ENCODE measurements at regions not wholly inside any gene's neighbourhood (a gene's known extent, or its start where the extent isn't known, plus 50 kb on each side); places are given as distances from the start of the nearest gene placed in this dataset.

DNA sequence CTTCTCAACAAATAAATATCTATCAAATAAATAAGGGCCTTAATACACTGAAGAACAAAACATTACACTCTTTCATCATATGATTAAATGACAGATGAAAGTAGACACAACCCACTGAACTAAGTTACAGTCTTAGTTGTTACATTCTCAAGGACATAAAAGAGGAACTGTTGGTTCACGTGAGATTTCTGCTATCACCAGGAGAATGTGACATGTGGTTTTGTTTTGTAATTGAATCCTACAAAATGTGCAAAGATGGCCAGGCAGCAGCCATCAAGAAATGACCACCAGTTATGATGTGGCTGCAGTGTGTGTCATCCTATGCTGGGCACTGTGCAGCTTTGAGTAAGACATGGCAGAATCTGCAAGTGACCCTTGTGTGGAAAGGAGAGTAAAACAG lies 310.6 kb upstream of the PIK3C3 start:
- DNase-seq (ENCODE audit: low spot score) (no peak), ATAC-seq (no peak)
- H3K27me3 ChIP-seq (ENCODE audit: insufficient read depth), result no peaks in the 10 kb centered on the region
- no peak overlapping the region for H3K4me3 Mint-ChIP-seq
- no peaks in the 10 kb centered on the region for H3K79me2 ChIP-seq (replicated peaks; ENCODE audit: insufficient read depth)
- H3K27ac Mint-ChIP-seq, result no peak overlapping the region
- peaks cover 4% of the 10 kb centered on the region; the same call in 1 of the 3 replicates for H3K9me3 Mint-ChIP-seq
- H3F3A ChIP-seq (replicated peaks; ENCODE audit: low read depth), result no peaks in the 10 kb centered on the region
- H3K27me3 Mint-ChIP-seq (ENCODE audit: insufficient read depth, low read depth, poor library complexity), result no peaks in the 10 kb centered on the region
- no peaks in the 10 kb centered on the region for H3K4me1 ChIP-seq (ENCODE audit: insufficient read depth)
- no peaks in the 10 kb centered on the region for H3K36me3 Mint-ChIP-seq (ENCODE audit: low read depth)
- no peak overlapping the region for H3K27ac ChIP-seq (ENCODE audit: low read depth)
- H3K4me1 Mint-ChIP-seq, result no peaks in the 10 kb centered on the region
- H3K4me3 ChIP-seq, result no peak overlapping the region
- H4K20me1 ChIP-seq (replicated peaks; ENCODE audit: insufficient read depth), result no peaks in the 10 kb centered on the region
- TF ChIP-seq STAT1 (IDR thresholded peaks at IDR 0.05; ENCODE audit: unreplicated experiment), result no peak
- TF ChIP-seq ETS1 (IDR thresholded peaks at IDR 0.05), result no peak
- TF ChIP-seq ZNF114 (CRISPR knock-in tag; IDR thresholded peaks at IDR 0.05), result no peak
- TF ChIP-seq JUNB (IDR thresholded peaks at IDR 0.05; ENCODE audit: unreplicated experiment), result no peak
- TF ChIP-seq EZH2phosphoT487 (IDR thresholded peaks at IDR 0.05; ENCODE audit: unreplicated experiment), result no peak
- no peak for TF ChIP-seq EZH2 (IDR thresholded peaks at IDR 0.05; ENCODE audit: low read depth, unreplicated experiment)
- TF ChIP-seq POLR2AphosphoS5 (IDR thresholded peaks at IDR 0.05; ENCODE audit: low read depth), result no peak
- TF ChIP-seq, protein P1, sequence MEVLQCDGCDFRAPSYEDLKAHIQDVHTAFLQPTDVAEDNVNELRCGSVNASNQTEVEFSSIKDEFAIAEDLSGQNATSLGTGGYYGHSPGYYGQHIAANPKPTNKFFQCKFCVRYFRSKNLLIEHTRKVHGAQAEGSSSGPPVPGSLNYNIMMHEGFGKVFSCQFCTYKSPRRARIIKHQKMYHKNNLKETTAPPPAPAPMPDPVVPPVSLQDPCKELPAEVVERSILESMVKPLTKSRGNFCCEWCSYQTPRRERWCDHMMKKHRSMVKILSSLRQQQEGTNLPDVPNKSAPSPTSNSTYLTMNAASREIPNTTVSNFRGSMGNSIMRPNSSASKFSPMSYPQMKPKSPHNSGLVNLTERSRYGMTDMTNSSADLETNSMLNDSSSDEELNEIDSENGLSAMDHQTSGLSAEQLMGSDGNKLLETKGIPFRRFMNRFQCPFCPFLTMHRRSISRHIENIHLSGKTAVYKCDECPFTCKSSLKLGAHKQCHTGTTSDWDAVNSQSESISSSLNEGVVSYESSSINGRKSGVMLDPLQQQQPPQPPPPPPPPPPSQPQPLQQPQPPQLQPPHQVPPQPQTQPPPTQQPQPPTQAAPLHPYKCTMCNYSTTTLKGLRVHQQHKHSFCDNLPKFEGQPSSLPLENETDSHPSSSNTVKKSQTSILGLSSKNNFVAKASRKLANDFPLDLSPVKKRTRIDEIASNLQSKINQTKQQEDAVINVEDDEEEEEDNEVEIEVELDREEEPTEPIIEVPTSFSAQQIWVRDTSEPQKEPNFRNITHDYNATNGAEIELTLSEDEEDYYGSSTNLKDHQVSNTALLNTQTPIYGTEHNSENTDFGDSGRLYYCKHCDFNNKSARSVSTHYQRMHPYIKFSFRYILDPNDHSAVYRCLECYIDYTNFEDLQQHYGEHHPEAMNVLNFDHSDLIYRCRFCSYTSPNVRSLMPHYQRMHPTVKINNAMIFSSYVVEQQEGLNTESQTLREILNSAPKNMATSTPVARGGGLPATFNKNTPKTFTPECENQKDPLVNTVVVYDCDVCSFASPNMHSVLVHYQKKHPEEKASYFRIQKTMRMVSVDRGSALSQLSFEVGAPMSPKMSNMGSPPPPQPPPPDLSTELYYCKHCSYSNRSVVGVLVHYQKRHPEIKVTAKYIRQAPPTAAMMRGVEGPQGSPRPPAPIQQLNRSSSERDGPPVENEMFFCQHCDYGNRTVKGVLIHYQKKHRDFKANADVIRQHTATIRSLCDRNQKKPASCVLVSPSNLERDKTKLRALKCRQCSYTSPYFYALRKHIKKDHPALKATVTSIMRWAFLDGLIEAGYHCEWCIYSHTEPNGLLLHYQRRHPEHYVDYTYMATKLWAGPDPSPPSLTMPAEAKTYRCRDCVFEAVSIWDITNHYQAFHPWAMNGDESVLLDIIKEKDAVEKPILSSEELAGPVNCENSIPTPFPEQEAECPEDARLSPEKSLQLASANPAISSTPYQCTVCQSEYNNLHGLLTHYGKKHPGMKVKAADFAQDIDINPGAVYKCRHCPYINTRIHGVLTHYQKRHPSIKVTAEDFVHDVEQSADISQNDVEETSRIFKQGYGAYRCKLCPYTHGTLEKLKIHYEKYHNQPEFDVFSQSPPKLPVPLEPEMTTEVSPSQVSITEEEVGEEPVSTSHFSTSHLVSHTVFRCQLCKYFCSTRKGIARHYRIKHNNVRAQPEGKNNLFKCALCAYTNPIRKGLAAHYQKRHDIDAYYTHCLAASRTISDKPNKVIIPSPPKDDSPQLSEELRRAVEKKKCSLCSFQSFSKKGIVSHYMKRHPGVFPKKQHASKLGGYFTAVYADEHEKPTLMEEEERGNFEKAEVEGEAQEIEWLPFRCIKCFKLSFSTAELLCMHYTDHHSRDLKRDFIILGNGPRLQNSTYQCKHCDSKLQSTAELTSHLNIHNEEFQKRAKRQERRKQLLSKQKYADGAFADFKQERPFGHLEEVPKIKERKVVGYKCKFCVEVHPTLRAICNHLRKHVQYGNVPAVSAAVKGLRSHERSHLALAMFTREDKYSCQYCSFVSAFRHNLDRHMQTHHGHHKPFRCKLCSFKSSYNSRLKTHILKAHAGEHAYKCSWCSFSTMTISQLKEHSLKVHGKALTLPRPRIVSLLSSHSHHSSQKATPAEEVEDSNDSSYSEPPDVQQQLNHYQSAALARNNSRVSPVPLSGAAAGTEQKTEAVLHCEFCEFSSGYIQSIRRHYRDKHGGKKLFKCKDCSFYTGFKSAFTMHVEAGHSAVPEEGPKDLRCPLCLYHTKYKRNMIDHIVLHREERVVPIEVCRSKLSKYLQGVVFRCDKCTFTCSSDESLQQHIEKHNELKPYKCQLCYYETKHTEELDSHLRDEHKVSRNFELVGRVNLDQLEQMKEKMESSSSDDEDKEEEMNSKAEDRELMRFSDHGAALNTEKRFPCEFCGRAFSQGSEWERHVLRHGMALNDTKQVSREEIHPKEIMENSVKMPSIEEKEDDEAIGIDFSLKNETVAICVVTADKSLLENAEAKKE (CRISPR knock-in tag; IDR thresholded peaks at IDR 0.05), result no peak
- TF ChIP-seq CREB1 (CRISPR knock-in tag; IDR thresholded peaks at IDR 0.05; ENCODE audit: low read depth), result no peak
- TF ChIP-seq ZNF331 (CRISPR knock-in tag; IDR thresholded peaks at IDR 0.05; ENCODE audit: low read depth), result no peak
- TF ChIP-seq, protein P2, sequence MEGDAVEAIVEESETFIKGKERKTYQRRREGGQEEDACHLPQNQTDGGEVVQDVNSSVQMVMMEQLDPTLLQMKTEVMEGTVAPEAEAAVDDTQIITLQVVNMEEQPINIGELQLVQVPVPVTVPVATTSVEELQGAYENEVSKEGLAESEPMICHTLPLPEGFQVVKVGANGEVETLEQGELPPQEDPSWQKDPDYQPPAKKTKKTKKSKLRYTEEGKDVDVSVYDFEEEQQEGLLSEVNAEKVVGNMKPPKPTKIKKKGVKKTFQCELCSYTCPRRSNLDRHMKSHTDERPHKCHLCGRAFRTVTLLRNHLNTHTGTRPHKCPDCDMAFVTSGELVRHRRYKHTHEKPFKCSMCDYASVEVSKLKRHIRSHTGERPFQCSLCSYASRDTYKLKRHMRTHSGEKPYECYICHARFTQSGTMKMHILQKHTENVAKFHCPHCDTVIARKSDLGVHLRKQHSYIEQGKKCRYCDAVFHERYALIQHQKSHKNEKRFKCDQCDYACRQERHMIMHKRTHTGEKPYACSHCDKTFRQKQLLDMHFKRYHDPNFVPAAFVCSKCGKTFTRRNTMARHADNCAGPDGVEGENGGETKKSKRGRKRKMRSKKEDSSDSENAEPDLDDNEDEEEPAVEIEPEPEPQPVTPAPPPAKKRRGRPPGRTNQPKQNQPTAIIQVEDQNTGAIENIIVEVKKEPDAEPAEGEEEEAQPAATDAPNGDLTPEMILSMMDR (conservative IDR thresholded peaks at IDR 0.05; ENCODE audit: low read depth in 2 of 2), result no peak
- TF ChIP-seq, protein P3, sequence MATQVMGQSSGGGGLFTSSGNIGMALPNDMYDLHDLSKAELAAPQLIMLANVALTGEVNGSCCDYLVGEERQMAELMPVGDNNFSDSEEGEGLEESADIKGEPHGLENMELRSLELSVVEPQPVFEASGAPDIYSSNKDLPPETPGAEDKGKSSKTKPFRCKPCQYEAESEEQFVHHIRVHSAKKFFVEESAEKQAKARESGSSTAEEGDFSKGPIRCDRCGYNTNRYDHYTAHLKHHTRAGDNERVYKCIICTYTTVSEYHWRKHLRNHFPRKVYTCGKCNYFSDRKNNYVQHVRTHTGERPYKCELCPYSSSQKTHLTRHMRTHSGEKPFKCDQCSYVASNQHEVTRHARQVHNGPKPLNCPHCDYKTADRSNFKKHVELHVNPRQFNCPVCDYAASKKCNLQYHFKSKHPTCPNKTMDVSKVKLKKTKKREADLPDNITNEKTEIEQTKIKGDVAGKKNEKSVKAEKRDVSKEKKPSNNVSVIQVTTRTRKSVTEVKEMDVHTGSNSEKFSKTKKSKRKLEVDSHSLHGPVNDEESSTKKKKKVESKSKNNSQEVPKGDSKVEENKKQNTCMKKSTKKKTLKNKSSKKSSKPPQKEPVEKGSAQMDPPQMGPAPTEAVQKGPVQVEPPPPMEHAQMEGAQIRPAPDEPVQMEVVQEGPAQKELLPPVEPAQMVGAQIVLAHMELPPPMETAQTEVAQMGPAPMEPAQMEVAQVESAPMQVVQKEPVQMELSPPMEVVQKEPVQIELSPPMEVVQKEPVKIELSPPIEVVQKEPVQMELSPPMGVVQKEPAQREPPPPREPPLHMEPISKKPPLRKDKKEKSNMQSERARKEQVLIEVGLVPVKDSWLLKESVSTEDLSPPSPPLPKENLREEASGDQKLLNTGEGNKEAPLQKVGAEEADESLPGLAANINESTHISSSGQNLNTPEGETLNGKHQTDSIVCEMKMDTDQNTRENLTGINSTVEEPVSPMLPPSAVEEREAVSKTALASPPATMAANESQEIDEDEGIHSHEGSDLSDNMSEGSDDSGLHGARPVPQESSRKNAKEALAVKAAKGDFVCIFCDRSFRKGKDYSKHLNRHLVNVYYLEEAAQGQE (IDR thresholded peaks at IDR 0.05; ENCODE audit: unreplicated experiment), result no peak
- no peak for TF ChIP-seq NANOG (IDR thresholded peaks at IDR 0.05; ENCODE audit: borderline replicate concordance)
- no peak overlapping the region for H2AFZ ChIP-seq
- no peaks in the 10 kb centered on the region for H3K36me3 ChIP-seq (ENCODE audit: insufficient read depth)
- no peaks in the 10 kb centered on the region for H3K9me2 ChIP-seq (ENCODE audit: insufficient read depth)
- no peak overlapping the region for H3K4me2 ChIP-seq

Measured in GM23338 (cell line).